H1 (cell line): ENCODE measurements at regions not wholly inside any gene's neighbourhood (a gene's known extent, or its start where the extent isn't known, plus 50 kb on each side); places are given as distances from the start of the nearest gene placed in this dataset.

Experiments used
- CTCF ChIA-PET: fragments of 300-600 bp; sonication (Branson Sonifier 250); formaldehyde crosslinking; loops from one replicate; lab custom pipeline; 2021; ENCODE audit not compliant: partially characterized antibody; lab: Charles Lee
- POLR2A ChIA-PET: fragments of 300-600 bp; sonication (Branson Sonifier 250); formaldehyde crosslinking; loops from one replicate; lab custom pipeline; 2021; ENCODE audit warnings: inconsistent platforms; ENCODE audit not compliant: partially characterized antibody; lab: Charles Lee
- DNase-seq, 2 experiments: peaks; one replicate each; pipeline versions ENCODE4 v3.0.0 to v3.0.0-alpha.2; 2010 to 2022; ENCODE audit warnings: low spot score in 2 of 2, low read depth in 1 of 2, mixed read lengths in 1 of 2
- FAIRE-seq: peaks from 2 replicates; lab custom pipeline; 2011; peaks lifted over from hg19 to GRCh38; lab: Jason Lieb, UNC
- H2AFZ ChIP-seq: 2 replicates; pipeline ENCODE4 v1.8.1; 2012; ENCODE audit warnings: low read length, inconsistent platforms
- H2AK5ac ChIP-seq: 2 replicates; pipeline ENCODE4 v1.6.1; 2013; ENCODE audit warnings: low read depth, low read length
- H2BK120ac ChIP-seq: replicated peaks from 2 replicates; pipeline ENCODE3; 2013; ENCODE audit warnings: low read depth, low read length, inconsistent platforms
- H2BK12ac ChIP-seq: 2 replicates; pipeline ENCODE4 v1.6.1; 2013; ENCODE audit warnings: low read depth, low read length
- H2BK15ac ChIP-seq: 2 replicates; pipeline ENCODE4 v1.6.1; 2013; ENCODE audit warnings: low read length
- H2BK20ac ChIP-seq: 2 replicates; pipeline ENCODE4 v1.6.1; 2013; ENCODE audit warnings: low read length
- H2BK5ac ChIP-seq: 2 replicates; pipeline ENCODE4 v1.6.1; 2013; ENCODE audit warnings: low read depth, low read length
- H3K14ac ChIP-seq: 2 replicates; pipeline ENCODE4 v1.6.1; 2013; ENCODE audit warnings: inconsistent platforms; ENCODE audit not compliant: insufficient read length
- H3K18ac ChIP-seq: 2 replicates; pipeline ENCODE4 v1.6.1; 2013; ENCODE audit warnings: low read length; ENCODE audit errors: extremely low read depth
- H3K23ac ChIP-seq: 2 replicates; pipeline ENCODE4 v1.6.1; 2013; ENCODE audit warnings: inconsistent platforms; ENCODE audit not compliant: insufficient read length
- H3K23me2 ChIP-seq: 2 replicates; pipeline ENCODE4 v1.6.1; 2013; ENCODE audit warnings: low read depth, low read length
- H3K27ac ChIP-seq: 2 replicates; pipeline ENCODE4 v1.6.1; 2011; ENCODE audit warnings: low read depth, low read length, inconsistent platforms
- H3K27me3 ChIP-seq, 4 experiments: replicated peaks in 1 of 4; 1 replicate in 1 of 4; 2 replicates in 3 of 4; pipeline versions ENCODE4 v1.6.1 to v1.8.1; 2011 to 2013; ENCODE audit warnings: low read length in 3 of 4, mild to moderate bottlenecking in 3 of 4, inconsistent platforms in 2 of 4, mixed read lengths in 2 of 4, moderate library complexity in 1 of 4; ENCODE audit not compliant: control insufficient read depth in 3 of 4, insufficient read depth in 3 of 4; ENCODE audit errors: extremely low read depth in 1 of 4
- H3K36me3 ChIP-seq, 4 experiments: 2 replicates each; pipeline versions ENCODE4 v1.6.1 to v1.8.1; 2011 to 2013; ENCODE audit warnings: mild to moderate bottlenecking in 4 of 4, low read length in 3 of 4, moderate library complexity in 2 of 4, control low read depth in 1 of 4, inconsistent platforms in 1 of 4; ENCODE audit not compliant: insufficient read depth in 4 of 4, control insufficient read depth in 2 of 4
- H3K4ac ChIP-seq: replicated peaks from 2 replicates; pipeline ENCODE3; 2013; ENCODE audit warnings: low read length, low read depth, mixed read lengths, inconsistent platforms; ENCODE audit not compliant: insufficient read length
- H3K4me1 ChIP-seq, 4 experiments: replicated peaks in 1 of 4; 1 replicate in 1 of 4; 2 replicates in 3 of 4; pipeline versions ENCODE4 v1.6.1 to v1.8.1; 2011 to 2013; ENCODE audit warnings: low read length in 3 of 4, inconsistent platforms in 2 of 4, mixed read lengths in 1 of 4; ENCODE audit not compliant: insufficient read depth in 4 of 4, control insufficient read depth in 3 of 4
- H3K4me2 ChIP-seq, 2 experiments: 2 replicates each; pipeline versions ENCODE4 v1.6.1 to v1.8.1; 2011 to 2013; ENCODE audit warnings: low read depth in 2 of 2, low read length in 2 of 2, control low read depth in 1 of 2, inconsistent platforms in 1 of 2, mild to moderate bottlenecking in 1 of 2; ENCODE audit not compliant: insufficient read depth in 1 of 2
- H3K4me3 ChIP-seq, 4 experiments: fragments of 200-600, 300-600 bp in 1 of 4; sonication (generic), shearing (Covaris generic), sonication (Bioruptor Twin) in 1 of 4; 2 replicates each; pipeline versions ENCODE4 v1.5.1 to v1.8.1; 2011 to 2016; ENCODE audit warnings: low read length in 4 of 4, low read depth in 3 of 4, control low read depth in 2 of 4, inconsistent platforms in 2 of 4, mild to moderate bottlenecking in 2 of 4, mixed read lengths in 1 of 4, moderate library complexity in 1 of 4; ENCODE audit not compliant: insufficient read depth in 2 of 4; ENCODE audit errors: extremely low read depth in 1 of 4
- H3K56ac ChIP-seq: replicated peaks from 2 replicates; pipeline ENCODE3; 2013; ENCODE audit warnings: low read depth, mild to moderate bottlenecking, mixed read lengths, low read length, inconsistent platforms; ENCODE audit not compliant: insufficient read length
- H3K79me1 ChIP-seq: 2 replicates; pipeline ENCODE4 v1.6.1; 2013; ENCODE audit warnings: low read depth, low read length, control low read depth
- H3K79me2 ChIP-seq, 2 experiments: 2 replicates each; pipeline versions ENCODE4 v1.6.1 to v1.8.1; 2012 to 2013; ENCODE audit warnings: low read length in 2 of 2, mild to moderate bottlenecking in 2 of 2, inconsistent platforms in 1 of 2; ENCODE audit not compliant: insufficient read depth in 2 of 2, control insufficient read depth in 1 of 2
- H3K9ac ChIP-seq, 4 experiments: replicated peaks in 1 of 4; 1 replicate in 1 of 4; 2 replicates in 3 of 4; pipeline versions ENCODE4 v1.6.1 to v1.8.1; 2011 to 2013; ENCODE audit warnings: low read depth in 3 of 4, low read length in 3 of 4, control low read depth in 2 of 4, mild to moderate bottlenecking in 2 of 4, moderate library complexity in 2 of 4, inconsistent platforms in 1 of 4; ENCODE audit errors: extremely low read depth in 1 of 4
- H3K9me3 ChIP-seq, 2 experiments: 2 replicates each; pipeline versions ENCODE4 v1.6.1 to v1.8.1; 2012 to 2013; ENCODE audit warnings: mild to moderate bottlenecking in 2 of 2, moderate library complexity in 2 of 2, control low read depth in 1 of 2, inconsistent platforms in 1 of 2, low read depth in 1 of 2, low read length in 1 of 2, mixed read lengths in 1 of 2; ENCODE audit not compliant: insufficient read depth in 2 of 2
- H4K20me1 ChIP-seq, 2 experiments: replicated peaks in 1 of 2; 2 replicates each; pipeline versions ENCODE3 to v1.8.1; 2011 to 2013; ENCODE audit warnings: inconsistent platforms in 2 of 2, low read length in 2 of 2, mild to moderate bottlenecking in 1 of 2; ENCODE audit not compliant: insufficient read depth in 2 of 2, control insufficient read depth in 1 of 2
- H4K5ac ChIP-seq: 2 replicates; pipeline ENCODE4 v1.6.1; 2013; ENCODE audit warnings: low read length, low read depth, mixed read lengths, inconsistent platforms; ENCODE audit not compliant: insufficient read length
- H4K8ac ChIP-seq: 2 replicates; pipeline ENCODE4 v1.8.0; 2013; ENCODE audit warnings: mild to moderate bottlenecking, moderate library complexity, low read length, inconsistent platforms; ENCODE audit not compliant: insufficient read depth; ENCODE audit errors: extremely low read depth
- H4K91ac ChIP-seq: replicated peaks from 2 replicates; pipeline ENCODE3; 2013; ENCODE audit warnings: low read length, mixed read lengths, inconsistent platforms; ENCODE audit not compliant: insufficient read length
- RAD21 ChIP-seq, 2 experiments: IDR thresholded peaks in 1 of 2; conservative IDR thresholded peaks in 1 of 2; 2 replicates each; pipeline ENCODE4 v1.6.1; 2011; ENCODE audit warnings: low read depth in 2 of 2, low read length in 2 of 2, improper control_type of control experiment in 1 of 2, inconsistent platforms in 1 of 2, mild to moderate bottlenecking in 1 of 2, moderate library complexity in 1 of 2
- RBBP5 ChIP-seq: IDR thresholded peaks from 2 replicates; pipeline ENCODE4 v1.7.1; 2012; ENCODE audit warnings: low read depth, mild to moderate bottlenecking, inconsistent platforms, low read length, moderate library complexity, borderline replicate concordance
- SRF ChIP-seq: IDR thresholded peaks from 2 replicates; pipeline ENCODE4 v1.6.1; 2011; ENCODE audit warnings: mild to moderate bottlenecking, low read depth, low read length, moderate library complexity
- TAF7 ChIP-seq: optimal IDR thresholded peaks from 2 replicates; pipeline ENCODE3; 2011; ENCODE audit warnings: low read depth, mild to moderate bottlenecking, inconsistent platforms, low read length, moderate library complexity, borderline replicate concordance
- WGBS, 2 experiments: shearing (Covaris generic) in 1 of 2; methylation state at CpG; one replicate each; pipeline versions ENCODE4 v1.1.6 to v1.1.7; 2013 to 2015; ENCODE audit warnings: low lambda C conversion rate in 2 of 2, mixed read lengths in 2 of 2, inconsistent platforms in 1 of 2, low coverage in 1 of 2, missing lambda C conversion rate in 1 of 2; ENCODE audit not compliant: insufficient replicate concordance in 2 of 2, insufficient coverage in 1 of 2, insufficient read length in 1 of 2; ENCODE audit errors: extremely low coverage in 1 of 2, missing lambda C conversion rate in 1 of 2; 5-methylcytosine and 5-hydroxymethylcytosine counted together

GRCh38 chrX:26915064-26915463 lies 548.1 kb downstream of the PPP4R3C start:
- H2BK5ac ChIP-seq: no peak overlapping the region
- no peak overlapping the region for H3K56ac ChIP-seq
- no peaks in the 10 kb centered on the region for H3K4me1 ChIP-seq
- no peak overlapping the region for H3K27ac ChIP-seq
- H3K9me3 ChIP-seq: no peaks in the 10 kb centered on the region
- CTCF ChIA-PET: no interaction called here
- no peak overlapping the region for H2BK20ac ChIP-seq
- H2AFZ ChIP-seq: no peak overlapping the region
- H4K91ac ChIP-seq: no peak overlapping the region
- H3K23ac ChIP-seq: no peak overlapping the region
- H3K4me2 ChIP-seq: no peak overlapping the region
- WGBS, 2 experiments: 100% methylated on average over 2 of the region's 2 CpGs; no CpG with 5 or more reads in 1 of the 2 experiments
- no peaks in the 10 kb centered on the region for H3K36me3 ChIP-seq
- no peak overlapping the region for H3K4ac ChIP-seq
- H3K14ac ChIP-seq: no peak overlapping the region
- H3K4me3 ChIP-seq: no peak overlapping the region
- no peak overlapping the region for H2BK15ac ChIP-seq
- no peak for TF ChIP-seq RBBP5
- TF ChIP-seq TAF7: no peak
- no peak for TF ChIP-seq RAD21 (IDR thresholded peaks at IDR 0.05 in 1 of 2, conservative IDR thresholded peaks at IDR 0.05 in 1 of 2; ENCODE audit: low read depth in 2 of 2, low read length in 2 of 2)
- no peak for TF ChIP-seq SRF
- no peaks in the 10 kb centered on the region for H3K23me2 ChIP-seq
- H2BK12ac ChIP-seq: no peak overlapping the region
- H3K27me3 ChIP-seq: no peaks in the 10 kb centered on the region
- DNase-seq (no peak), FAIRE-seq (no peak)
- no peak overlapping the region for H3K9ac ChIP-seq
- H3K79me2 ChIP-seq: no peaks in the 10 kb centered on the region
- H4K5ac ChIP-seq: no peak overlapping the region
- H3K18ac ChIP-seq: no peak overlapping the region
- no peak overlapping the region for H2AK5ac ChIP-seq
- H3K79me1 ChIP-seq: no peaks in the 10 kb centered on the region
- no peak overlapping the region for H2BK120ac ChIP-seq
- POLR2A ChIA-PET: no interaction called here
- no peak overlapping the region for H4K8ac ChIP-seq
- no peaks in the 10 kb centered on the region for H4K20me1 ChIP-seq
